Neural cell (in vitro differentiated cells): ENCODE measurements at regions not wholly inside any gene's neighbourhood (a gene's known extent, or its start where the extent isn't known, plus 50 kb on each side); places are given as distances from the start of the nearest gene placed in this dataset.

ENCODE experiments used
- H2AFZ ChIP-seq: fragments of 200-600, 300-800 bp; sonication (generic), shearing (Covaris generic); 2 replicates; pipeline ENCODE4 v1.6.0; 2014; ENCODE audit warnings: low read depth, mild to moderate bottlenecking, antibody characterized with exemption, low read length, moderate library complexity
- H3F3A ChIP-seq: fragments of 200-600 bp; shearing (Covaris generic); 2 replicates; pipeline ENCODE4 v1.6.1; 2016; ENCODE audit warnings: mild to moderate bottlenecking, moderate library complexity, mixed read lengths, antibody characterized with exemption, low read length; ENCODE audit not compliant: insufficient read depth, poor library complexity, severe bottlenecking
- H3K27ac ChIP-seq: fragments of 200-600, 300-800 bp; sonication (generic), shearing (Covaris generic); 2 replicates; pipeline ENCODE4 v1.5.1; 2014; ENCODE audit warnings: mild to moderate bottlenecking, low read length, moderate library complexity
- H3K27me3 ChIP-seq: fragments of 300-800, 200-600 bp; sonication (generic), shearing (Covaris generic); 2 replicates; pipeline ENCODE4 v1.6.0; 2014; ENCODE audit warnings: mild to moderate bottlenecking, low read depth, low read length, moderate library complexity; ENCODE audit not compliant: insufficient read depth
- H3K36me3 ChIP-seq: fragments of 300-800, 200-600 bp; sonication (generic), shearing (Covaris generic); 2 replicates; pipeline ENCODE4 v1.5.1; 2014; ENCODE audit warnings: mild to moderate bottlenecking, antibody characterized with exemption, low read length, moderate library complexity; ENCODE audit not compliant: insufficient read depth
- H3K4me2 ChIP-seq: fragments of 300-800, 200-600 bp; sonication (generic), shearing (Covaris generic); 2 replicates; pipeline ENCODE4 v1.6.0; 2014; ENCODE audit warnings: mild to moderate bottlenecking, low read length
- H3K4me3 ChIP-seq: fragments of 300-800, 200-600 bp; sonication (generic), shearing (Covaris generic); 2 replicates; pipeline ENCODE4 v1.5.1; 2014; ENCODE audit warnings: mild to moderate bottlenecking, low read length, moderate library complexity
- H3K79me2 ChIP-seq: fragments of 200-600 bp; shearing (Covaris generic); replicated peaks from 2 replicates; pipeline ENCODE4 v1.6.0; 2014; ENCODE audit warnings: mild to moderate bottlenecking, low read length, moderate library complexity; ENCODE audit not compliant: insufficient read depth
- H3K9ac ChIP-seq: fragments of 300-800, 200-600 bp; sonication (generic), shearing (Covaris generic); 2 replicates; pipeline ENCODE4 v1.6.1; 2016; ENCODE audit warnings: mild to moderate bottlenecking, low read length, mixed read lengths
- H3K9me2 ChIP-seq: fragments of 200-600 bp; shearing (Covaris generic); 2 replicates; pipeline ENCODE4 v1.6.1; 2016; ENCODE audit warnings: mild to moderate bottlenecking, low read length, mixed read lengths; ENCODE audit not compliant: insufficient read depth
- H3K9me3 ChIP-seq: fragments of 200-600, 300-800 bp; sonication (generic), shearing (Covaris generic); 2 replicates; pipeline ENCODE4 v1.6.1; 2016; ENCODE audit warnings: mild to moderate bottlenecking, mixed run types, low read length, moderate library complexity, mixed read lengths
- H4K20me1 ChIP-seq: fragments of 200-600 bp; shearing (Covaris generic); 2 replicates; pipeline ENCODE4 v1.6.1; 2016; ENCODE audit warnings: mild to moderate bottlenecking, mixed run types; ENCODE audit not compliant: insufficient read depth
- EP300 ChIP-seq: fragments of 450-650 bp; conservative IDR thresholded peaks from 2 replicates; pipeline ENCODE4 v1.6.1; 2014; ENCODE audit warnings: antibody characterized with exemption, mild to moderate bottlenecking, moderate library complexity; ENCODE audit not compliant: poor library complexity, severe bottlenecking
- EZH2 ChIP-seq: fragments of 200-600, 300-800 bp; shearing (Covaris generic), sonication (generic); IDR thresholded peaks from 2 replicates; pipeline ENCODE4 v1.6.1; 2014; ENCODE audit warnings: antibody characterized with exemption, low read length, borderline replicate concordance, mild to moderate bottlenecking; ENCODE audit not compliant: insufficient read depth, poor library complexity, severe bottlenecking
- MXI1 ChIP-seq: fragments of 450-650 bp; conservative IDR thresholded peaks from 2 replicates; pipeline ENCODE4 v1.6.1; 2014; ENCODE audit warnings: antibody characterized with exemption, mild to moderate bottlenecking; ENCODE audit not compliant: poor library complexity, severe bottlenecking
- POLR2AphosphoS5 ChIP-seq: IDR thresholded peaks from 2 replicates; pipeline ENCODE4 v1.6.1; 2012
- RAD21 ChIP-seq: fragments of 450-650 bp; conservative IDR thresholded peaks from 2 replicates; pipeline ENCODE4 v1.6.1; 2014; ENCODE audit warnings: antibody characterized with exemption, mild to moderate bottlenecking, moderate library complexity
- REST ChIP-seq: IDR thresholded peaks from 2 replicates; pipeline ENCODE4 v1.6.1; 2012; ENCODE audit warnings: borderline replicate concordance
- SMC3 ChIP-seq: fragments of 450-650 bp; conservative IDR thresholded peaks from 2 replicates; pipeline ENCODE4 v1.6.1; 2014; ENCODE audit warnings: antibody characterized with exemption, mild to moderate bottlenecking, moderate library complexity; ENCODE audit not compliant: poor library complexity
- TAF1 ChIP-seq: IDR thresholded peaks from 2 replicates; pipeline ENCODE4 v1.6.1; 2012; ENCODE audit warnings: low read depth
- TF ChIP-seq, protein P1 (sequence below): fragments of 450-650 bp; IDR thresholded peaks from 2 replicates; pipeline ENCODE4 v1.5.1; 2014; ENCODE audit warnings: antibody characterized with exemption, mild to moderate bottlenecking, moderate library complexity; ENCODE audit not compliant: poor library complexity, severe bottlenecking

DNA sequence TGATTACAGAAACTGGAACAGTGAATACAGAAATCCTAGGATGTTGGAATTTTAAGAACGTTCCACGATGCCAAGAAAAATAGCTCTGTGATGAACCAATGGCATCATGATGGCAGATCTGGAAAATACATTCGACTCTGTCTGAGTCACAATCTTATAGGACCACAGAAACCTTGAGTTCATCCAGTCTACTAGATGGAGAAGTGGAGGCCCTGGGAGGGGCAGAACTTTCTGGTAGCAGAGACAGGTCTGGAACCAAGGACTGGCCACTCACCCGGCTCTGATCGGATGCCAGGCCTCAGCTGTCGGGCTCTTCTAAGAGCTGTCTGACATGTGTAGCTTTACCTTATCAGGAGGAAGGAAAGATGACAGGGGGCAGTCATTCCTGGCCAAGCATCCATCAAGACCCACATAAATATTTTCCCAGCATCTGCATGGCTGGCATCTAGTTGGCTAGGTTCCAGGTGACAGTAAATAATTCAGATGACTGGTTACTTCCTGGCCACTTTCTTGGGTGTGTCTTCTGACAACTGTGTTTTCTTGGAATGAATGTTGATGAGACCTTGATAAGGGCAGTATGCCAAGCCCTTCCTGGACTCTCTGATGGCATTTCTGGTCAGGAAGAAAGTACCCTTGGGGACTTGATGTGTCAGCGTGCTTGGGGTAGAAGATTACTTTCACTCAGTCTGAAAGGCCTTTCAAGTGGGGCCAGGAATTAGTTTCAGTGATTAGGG, 72.6 kb upstream of the TRABD2B start:
- no peaks in the 10 kb centered on the region for H4K20me1 ChIP-seq
- H3K9ac ChIP-seq = no peak overlapping the region
- H3K4me2 ChIP-seq = no peak overlapping the region
- H3K79me2 ChIP-seq = no peaks in the 10 kb centered on the region
- H3F3A ChIP-seq = no peaks in the 10 kb centered on the region
- H3K36me3 ChIP-seq = no peaks in the 10 kb centered on the region
- TF ChIP-seq RAD21 (no peak), REST (no peak), TAF1 (no peak)
- TF ChIP-seq, protein P1, sequence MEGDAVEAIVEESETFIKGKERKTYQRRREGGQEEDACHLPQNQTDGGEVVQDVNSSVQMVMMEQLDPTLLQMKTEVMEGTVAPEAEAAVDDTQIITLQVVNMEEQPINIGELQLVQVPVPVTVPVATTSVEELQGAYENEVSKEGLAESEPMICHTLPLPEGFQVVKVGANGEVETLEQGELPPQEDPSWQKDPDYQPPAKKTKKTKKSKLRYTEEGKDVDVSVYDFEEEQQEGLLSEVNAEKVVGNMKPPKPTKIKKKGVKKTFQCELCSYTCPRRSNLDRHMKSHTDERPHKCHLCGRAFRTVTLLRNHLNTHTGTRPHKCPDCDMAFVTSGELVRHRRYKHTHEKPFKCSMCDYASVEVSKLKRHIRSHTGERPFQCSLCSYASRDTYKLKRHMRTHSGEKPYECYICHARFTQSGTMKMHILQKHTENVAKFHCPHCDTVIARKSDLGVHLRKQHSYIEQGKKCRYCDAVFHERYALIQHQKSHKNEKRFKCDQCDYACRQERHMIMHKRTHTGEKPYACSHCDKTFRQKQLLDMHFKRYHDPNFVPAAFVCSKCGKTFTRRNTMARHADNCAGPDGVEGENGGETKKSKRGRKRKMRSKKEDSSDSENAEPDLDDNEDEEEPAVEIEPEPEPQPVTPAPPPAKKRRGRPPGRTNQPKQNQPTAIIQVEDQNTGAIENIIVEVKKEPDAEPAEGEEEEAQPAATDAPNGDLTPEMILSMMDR = no peak
- H3K27me3 ChIP-seq = no peaks in the 10 kb centered on the region
- no peak overlapping the region for H3K4me3 ChIP-seq
- no peak overlapping the region for H3K27ac ChIP-seq
- H2AFZ ChIP-seq = no peak overlapping the region
- H3K9me2 ChIP-seq = no peaks in the 10 kb centered on the region
- no peaks in the 10 kb centered on the region for H3K9me3 ChIP-seq

- TF ChIP-seq EZH2 (no peak), RAD21 (no peak), EP300 (no peak), SMC3 (no peak), REST (no peak), MXI1 (no peak), TAF1 (no peak), POLR2AphosphoS5 (no peak)
- TF ChIP-seq, protein P1 = no peak
- H3K27ac ChIP-seq = no peak overlapping the region
- no peak overlapping the region for H3K4me3 ChIP-seq
- H3K9me2 ChIP-seq = no peaks in the 10 kb centered on the region
- H3K36me3 ChIP-seq = no peaks in the 10 kb centered on the region
- H2AFZ ChIP-seq = no peak overlapping the region
- no peaks in the 10 kb centered on the region for H4K20me1 ChIP-seq
- H3F3A ChIP-seq = no peaks in the 10 kb centered on the region
- no peaks in the 10 kb centered on the region for H3K9me3 ChIP-seq
- H3K27me3 ChIP-seq = no peaks in the 10 kb centered on the region
- no peak overlapping the region for H3K9ac ChIP-seq
- no peak overlapping the region for H3K4me2 ChIP-seq
- no peaks in the 10 kb centered on the region for H3K79me2 ChIP-seq
Measured at GRCh38 chr1:48068206-48068605, 71.0 kb upstream of the TRABD2B start.
